NCI-H1092 treated with DMSO at 0.1 percent for 48 hours (cell line): ENCODE measurements at regions not wholly inside any gene's neighbourhood (a gene's known extent, or its start where the extent isn't known, plus 50 kb on each side); places are given as distances from the start of the nearest gene placed in this dataset.

Experiments
- DNase-seq: peaks from one replicate; lab custom pipeline; 2025; lab: John Stamatoyannopoulos, UW

GRCh38 chr12:111076611-111077451 is 156.5 kb upstream of the MYL2 start:
- DNase-seq = no peak

GRCh38 chr12:111076199-111076598 is 155.8 kb upstream of the MYL2 start:
- DNase-seq = no peak

GRCh38 chr12:111074965-111075364 is 154.6 kb upstream of the MYL2 start:
- DNase-seq = no peak

- DNase-seq = no peak
Observed at GRCh38 chr12:111074559-111074958, 154.2 kb upstream of the MYL2 start.

GRCh38 chr12:111073370-111073769 is 153.0 kb upstream of the MYL2 start:
- DNase-seq = no peak

GRCh38 chr12:111072299-111072698 is 151.9 kb upstream of the MYL2 start:
- DNase-seq = no peak

GRCh38 chr12:111069886-111070285 is 149.5 kb upstream of the MYL2 start:
- no peak for DNase-seq

GRCh38 chr12:111068290-111068689 is 147.9 kb upstream of the MYL2 start:
- DNase-seq = no peak

- no peak for DNase-seq
Observed at GRCh38 chr12:111067498-111067897, 147.1 kb upstream of the MYL2 start.

GRCh38 chr12:111066744-111067437 is 146.5 kb upstream of the MYL2 start:
- no peak for DNase-seq

GRCh38 chr12:111064982-111065381 is 144.6 kb upstream of the MYL2 start:
- no peak for DNase-seq

- no peak for DNase-seq
Observed at GRCh38 chr12:111064154-111064553, 143.8 kb upstream of the MYL2 start.

GRCh38 chr12:111063295-111064026 is 143.1 kb upstream of the MYL2 start:
- no peak for DNase-seq

GRCh38 chr12:111057701-111058425 is 137.5 kb upstream of the MYL2 start:
- no peak for DNase-seq

GRCh38 chr12:111056618-111057521 is 136.5 kb upstream of the MYL2 start:
- DNase-seq = no peak

- DNase-seq = no peak
Observed at GRCh38 chr12:111055181-111055880, 135.0 kb upstream of the MYL2 start.

GRCh38 chr12:111048991-111049390 is 128.6 kb upstream of the MYL2 start:
- DNase-seq = no peak

- DNase-seq = no peak
Observed at GRCh38 chr12:111046896-111047295, 126.5 kb upstream of the MYL2 start.

- no peak for DNase-seq
Observed at GRCh38 chr12:111045941-111046340, 125.6 kb upstream of the MYL2 start.

GRCh38 chr12:111041091-111041490 is 120.7 kb upstream of the MYL2 start:
- DNase-seq = no peak
